Muscle of back (tissue), 3 donors: ENCODE measurements at regions not wholly inside any gene's neighbourhood (a gene's known extent, or its start where the extent isn't known, plus 50 kb on each side); places are given as distances from the start of the nearest gene placed in this dataset.
A peak's percentile ranks its signal among the peaks of the same experiment; 100 is the strongest.
"Not testable (repeated sequence)": the region's sequence is repeated elsewhere in the genome, so short reads cannot be mapped to it uniquely, and the experiment has no call there.

Experiments
- DNase-seq, 3 donors: peaks; one replicate each; pipeline versions ENCODE4 v3.0.0 to v3.0.0-alpha.2; 2013

GRCh38 chr13:64684685-64685431, 2545.3 kb downstream of the PCDH9 start:
- no peak for DNase-seq

- no peak for DNase-seq
Measured at GRCh38 chr13:64684108-64684507, 2546.0 kb downstream of the PCDH9 start.

GRCh38 chr13:64680739-64681138, 2549.4 kb downstream of the PCDH9 start:
- no peak for DNase-seq

- DNase-seq = peak in 1 of 3 donors; percentile 27
Measured at GRCh38 chr13:64675255-64675892, 2554.8 kb downstream of the PCDH9 start.

GRCh38 chr13:64674126-64674525, 2556.0 kb downstream of the PCDH9 start:
- DNase-seq = no peak

- DNase-seq = no peak
Measured at GRCh38 chr13:64672751-64673150, 2557.4 kb downstream of the PCDH9 start.

GRCh38 chr13:64662887-64663593, 2567.1 kb downstream of the PCDH9 start:
- no peak for DNase-seq

- no peak for DNase-seq
Measured at GRCh38 chr13:64648293-64648692, 2581.8 kb downstream of the PCDH9 start.

- no peak for DNase-seq
Measured at GRCh38 chr13:64643066-64643465, 2587.1 kb downstream of the PCDH9 start.

- DNase-seq = no peak
Measured at GRCh38 chr13:64640002-64640401, 2590.1 kb downstream of the PCDH9 start.

GRCh38 chr13:64639206-64639605, 2590.9 kb downstream of the PCDH9 start:
- no peak for DNase-seq

GRCh38 chr13:64633948-64634347, 2596.2 kb downstream of the PCDH9 start:
- peak in 1 of 3 donors; percentile 0 for DNase-seq

GRCh38 chr13:64627654-64628053, 2602.5 kb downstream of the PCDH9 start:
- DNase-seq = no peak

- DNase-seq = no peak
Measured at GRCh38 chr13:64626105-64626504, 2604.0 kb downstream of the PCDH9 start.

- no peak for DNase-seq
Measured at GRCh38 chr13:64617231-64617630, 2612.9 kb downstream of the PCDH9 start.

- DNase-seq = peak in 1 of 3 donors; percentile 0
Measured at GRCh38 chr13:64591971-64592370, 2638.2 kb downstream of the PCDH9 start.

GRCh38 chr13:64579331-64579730, 2650.8 kb downstream of the PCDH9 start:
- DNase-seq = no peak

GRCh38 chr13:64568748-64569147, 2661.4 kb downstream of the PCDH9 start:
- no peak for DNase-seq

GRCh38 chr13:64558031-64558430, 2672.1 kb downstream of the PCDH9 start:
- not testable (repeated sequence) for DNase-seq

- DNase-seq = peak; percentile 47 to 80 (median 77)
Measured at GRCh38 chr13:64556376-64556775, 2673.8 kb downstream of the PCDH9 start.

GRCh38 chr13:64553411-64554129, 2676.6 kb downstream of the PCDH9 start:
- peak in 1 of 3 donors; percentile 16 for DNase-seq

GRCh38 chr13:64551755-64552154, 2678.4 kb downstream of the PCDH9 start:
- DNase-seq = peak in 1 of 3 donors; percentile 90
